H1 (cell line): ENCODE measurements at regions not wholly inside any gene's neighbourhood (a gene's known extent, or its start where the extent isn't known, plus 50 kb on each side); places are given as distances from the start of the nearest gene placed in this dataset.

Source experiments
- CTCF ChIA-PET: fragments of 300-600 bp; sonication (Branson Sonifier 250); formaldehyde crosslinking; loops from one replicate; lab custom pipeline; 2021; ENCODE audit not compliant: partially characterized antibody; lab: Charles Lee
- POLR2A ChIA-PET: fragments of 300-600 bp; sonication (Branson Sonifier 250); formaldehyde crosslinking; loops from one replicate; lab custom pipeline; 2021; ENCODE audit warnings: inconsistent platforms; ENCODE audit not compliant: partially characterized antibody; lab: Charles Lee
- DNase-seq, 2 experiments: peaks; one replicate each; pipeline versions ENCODE4 v3.0.0 to v3.0.0-alpha.2; 2010 to 2022; ENCODE audit warnings: low spot score in 2 of 2, low read depth in 1 of 2, mixed read lengths in 1 of 2
- FAIRE-seq: peaks from 2 replicates; lab custom pipeline; 2011; peaks lifted over from hg19 to GRCh38; lab: Jason Lieb, UNC
- H2AFZ ChIP-seq: 2 replicates; pipeline ENCODE4 v1.8.1; 2012; ENCODE audit warnings: low read length, inconsistent platforms
- H2AK5ac ChIP-seq: 2 replicates; pipeline ENCODE4 v1.6.1; 2013; ENCODE audit warnings: low read depth, low read length
- H2BK120ac ChIP-seq: replicated peaks from 2 replicates; pipeline ENCODE3; 2013; ENCODE audit warnings: low read depth, low read length, inconsistent platforms
- H2BK12ac ChIP-seq: 2 replicates; pipeline ENCODE4 v1.6.1; 2013; ENCODE audit warnings: low read depth, low read length
- H2BK15ac ChIP-seq: 2 replicates; pipeline ENCODE4 v1.6.1; 2013; ENCODE audit warnings: low read length
- H2BK20ac ChIP-seq: 2 replicates; pipeline ENCODE4 v1.6.1; 2013; ENCODE audit warnings: low read length
- H2BK5ac ChIP-seq: 2 replicates; pipeline ENCODE4 v1.6.1; 2013; ENCODE audit warnings: low read depth, low read length
- H3K14ac ChIP-seq: 2 replicates; pipeline ENCODE4 v1.6.1; 2013; ENCODE audit warnings: inconsistent platforms; ENCODE audit not compliant: insufficient read length
- H3K18ac ChIP-seq: 2 replicates; pipeline ENCODE4 v1.6.1; 2013; ENCODE audit warnings: low read length; ENCODE audit errors: extremely low read depth
- H3K23ac ChIP-seq: 2 replicates; pipeline ENCODE4 v1.6.1; 2013; ENCODE audit warnings: inconsistent platforms; ENCODE audit not compliant: insufficient read length
- H3K23me2 ChIP-seq: 2 replicates; pipeline ENCODE4 v1.6.1; 2013; ENCODE audit warnings: low read depth, low read length
- H3K27ac ChIP-seq: 2 replicates; pipeline ENCODE4 v1.6.1; 2011; ENCODE audit warnings: low read depth, low read length, inconsistent platforms
- H3K27me3 ChIP-seq, 4 experiments: replicated peaks in 1 of 4; 1 replicate in 1 of 4; 2 replicates in 3 of 4; pipeline versions ENCODE4 v1.6.1 to v1.8.1; 2011 to 2013; ENCODE audit warnings: low read length in 3 of 4, mild to moderate bottlenecking in 3 of 4, inconsistent platforms in 2 of 4, mixed read lengths in 2 of 4, moderate library complexity in 1 of 4; ENCODE audit not compliant: control insufficient read depth in 3 of 4, insufficient read depth in 3 of 4; ENCODE audit errors: extremely low read depth in 1 of 4
- H3K36me3 ChIP-seq, 4 experiments: 2 replicates each; pipeline versions ENCODE4 v1.6.1 to v1.8.1; 2011 to 2013; ENCODE audit warnings: mild to moderate bottlenecking in 4 of 4, low read length in 3 of 4, moderate library complexity in 2 of 4, control low read depth in 1 of 4, inconsistent platforms in 1 of 4; ENCODE audit not compliant: insufficient read depth in 4 of 4, control insufficient read depth in 2 of 4
- H3K4ac ChIP-seq: replicated peaks from 2 replicates; pipeline ENCODE3; 2013; ENCODE audit warnings: low read length, low read depth, mixed read lengths, inconsistent platforms; ENCODE audit not compliant: insufficient read length
- H3K4me1 ChIP-seq, 4 experiments: replicated peaks in 1 of 4; 1 replicate in 1 of 4; 2 replicates in 3 of 4; pipeline versions ENCODE4 v1.6.1 to v1.8.1; 2011 to 2013; ENCODE audit warnings: low read length in 3 of 4, inconsistent platforms in 2 of 4, mixed read lengths in 1 of 4; ENCODE audit not compliant: insufficient read depth in 4 of 4, control insufficient read depth in 3 of 4
- H3K4me2 ChIP-seq, 2 experiments: 2 replicates each; pipeline versions ENCODE4 v1.6.1 to v1.8.1; 2011 to 2013; ENCODE audit warnings: low read depth in 2 of 2, low read length in 2 of 2, control low read depth in 1 of 2, inconsistent platforms in 1 of 2, mild to moderate bottlenecking in 1 of 2; ENCODE audit not compliant: insufficient read depth in 1 of 2
- H3K4me3 ChIP-seq, 4 experiments: fragments of 200-600, 300-600 bp in 1 of 4; sonication (generic), shearing (Covaris generic), sonication (Bioruptor Twin) in 1 of 4; 2 replicates each; pipeline versions ENCODE4 v1.5.1 to v1.8.1; 2011 to 2016; ENCODE audit warnings: low read length in 4 of 4, low read depth in 3 of 4, control low read depth in 2 of 4, inconsistent platforms in 2 of 4, mild to moderate bottlenecking in 2 of 4, mixed read lengths in 1 of 4, moderate library complexity in 1 of 4; ENCODE audit not compliant: insufficient read depth in 2 of 4; ENCODE audit errors: extremely low read depth in 1 of 4
- H3K56ac ChIP-seq: replicated peaks from 2 replicates; pipeline ENCODE3; 2013; ENCODE audit warnings: low read depth, mild to moderate bottlenecking, mixed read lengths, low read length, inconsistent platforms; ENCODE audit not compliant: insufficient read length
- H3K79me1 ChIP-seq: 2 replicates; pipeline ENCODE4 v1.6.1; 2013; ENCODE audit warnings: low read depth, low read length, control low read depth
- H3K79me2 ChIP-seq, 2 experiments: 2 replicates each; pipeline versions ENCODE4 v1.6.1 to v1.8.1; 2012 to 2013; ENCODE audit warnings: low read length in 2 of 2, mild to moderate bottlenecking in 2 of 2, inconsistent platforms in 1 of 2; ENCODE audit not compliant: insufficient read depth in 2 of 2, control insufficient read depth in 1 of 2
- H3K9ac ChIP-seq, 4 experiments: replicated peaks in 1 of 4; 1 replicate in 1 of 4; 2 replicates in 3 of 4; pipeline versions ENCODE4 v1.6.1 to v1.8.1; 2011 to 2013; ENCODE audit warnings: low read depth in 3 of 4, low read length in 3 of 4, control low read depth in 2 of 4, mild to moderate bottlenecking in 2 of 4, moderate library complexity in 2 of 4, inconsistent platforms in 1 of 4; ENCODE audit errors: extremely low read depth in 1 of 4
- H3K9me3 ChIP-seq, 2 experiments: 2 replicates each; pipeline versions ENCODE4 v1.6.1 to v1.8.1; 2012 to 2013; ENCODE audit warnings: mild to moderate bottlenecking in 2 of 2, moderate library complexity in 2 of 2, control low read depth in 1 of 2, inconsistent platforms in 1 of 2, low read depth in 1 of 2, low read length in 1 of 2, mixed read lengths in 1 of 2; ENCODE audit not compliant: insufficient read depth in 2 of 2
- H4K20me1 ChIP-seq, 2 experiments: replicated peaks in 1 of 2; 2 replicates each; pipeline versions ENCODE3 to v1.8.1; 2011 to 2013; ENCODE audit warnings: inconsistent platforms in 2 of 2, low read length in 2 of 2, mild to moderate bottlenecking in 1 of 2; ENCODE audit not compliant: insufficient read depth in 2 of 2, control insufficient read depth in 1 of 2
- H4K5ac ChIP-seq: 2 replicates; pipeline ENCODE4 v1.6.1; 2013; ENCODE audit warnings: low read length, low read depth, mixed read lengths, inconsistent platforms; ENCODE audit not compliant: insufficient read length
- H4K8ac ChIP-seq: 2 replicates; pipeline ENCODE4 v1.8.0; 2013; ENCODE audit warnings: mild to moderate bottlenecking, moderate library complexity, low read length, inconsistent platforms; ENCODE audit not compliant: insufficient read depth; ENCODE audit errors: extremely low read depth
- H4K91ac ChIP-seq: replicated peaks from 2 replicates; pipeline ENCODE3; 2013; ENCODE audit warnings: low read length, mixed read lengths, inconsistent platforms; ENCODE audit not compliant: insufficient read length
- BACH1 ChIP-seq: IDR thresholded peaks from 2 replicates; pipeline ENCODE4 v1.6.1; 2012; ENCODE audit warnings: low read length, improper control_type of control experiment
- CHD2 ChIP-seq: IDR thresholded peaks from 2 replicates; pipeline ENCODE4 v1.6.1; 2012; ENCODE audit warnings: low read length, improper control_type of control experiment
- CREB1 ChIP-seq: IDR thresholded peaks from 2 replicates; pipeline ENCODE4 v1.6.1; 2012; ENCODE audit warnings: inconsistent platforms
- EGR1 ChIP-seq: IDR thresholded peaks from 2 replicates; pipeline ENCODE4 v1.6.1; 2011; ENCODE audit warnings: low read depth, low read length, borderline replicate concordance
- HDAC2 ChIP-seq, 2 experiments: fragments of 300-600 bp in 1 of 2; sonication (generic) in 1 of 2; IDR thresholded peaks; 2 replicates each; pipeline ENCODE4 v1.6.1; 2011 to 2012; ENCODE audit warnings: low read depth in 2 of 2, low read length in 2 of 2, mild to moderate bottlenecking in 2 of 2, moderate library complexity in 2 of 2, borderline replicate concordance in 1 of 2, inconsistent platforms in 1 of 2
- HDAC6 ChIP-seq: IDR thresholded peaks from one replicate; pipeline ENCODE4 v1.7.1; 2012; ENCODE audit warnings: low read depth, mild to moderate bottlenecking, inconsistent platforms, low read length, moderate library complexity
- MAFK ChIP-seq: IDR thresholded peaks from 2 replicates; pipeline ENCODE4 v1.6.1; 2012; ENCODE audit warnings: low read depth, mild to moderate bottlenecking, improper control_type of control experiment, low read length
- NRF1 ChIP-seq: IDR thresholded peaks from 2 replicates; pipeline ENCODE4 v1.6.1; 2011; ENCODE audit warnings: mild to moderate bottlenecking, low read depth, low read length, improper control_type of control experiment
- PHF8 ChIP-seq: fragments of 200-600 bp; sonication (generic); conservative IDR thresholded peaks from 2 replicates; pipeline ENCODE4 v1.7.1; 2012; ENCODE audit warnings: low read depth, mild to moderate bottlenecking, inconsistent platforms, low read length, moderate library complexity
- POLR2AphosphoS5 ChIP-seq: IDR thresholded peaks from 2 replicates; pipeline ENCODE4 v1.6.1; 2011; ENCODE audit warnings: low read depth, low read length
- RAD21 ChIP-seq, 2 experiments: IDR thresholded peaks in 1 of 2; conservative IDR thresholded peaks in 1 of 2; 2 replicates each; pipeline ENCODE4 v1.6.1; 2011; ENCODE audit warnings: low read depth in 2 of 2, low read length in 2 of 2, improper control_type of control experiment in 1 of 2, inconsistent platforms in 1 of 2, mild to moderate bottlenecking in 1 of 2, moderate library complexity in 1 of 2
- RFX5 ChIP-seq: IDR thresholded peaks from 2 replicates; pipeline ENCODE4 v1.6.1; 2011; ENCODE audit warnings: low read depth, low read length, improper control_type of control experiment, borderline replicate concordance
- SRF ChIP-seq: IDR thresholded peaks from 2 replicates; pipeline ENCODE4 v1.6.1; 2011; ENCODE audit warnings: mild to moderate bottlenecking, low read depth, low read length, moderate library complexity
- TAF7 ChIP-seq: optimal IDR thresholded peaks from 2 replicates; pipeline ENCODE3; 2011; ENCODE audit warnings: low read depth, mild to moderate bottlenecking, inconsistent platforms, low read length, moderate library complexity, borderline replicate concordance
- TEAD4 ChIP-seq: IDR thresholded peaks from 2 replicates; pipeline ENCODE4 v1.6.1; 2012; ENCODE audit warnings: low read depth, low read length, inconsistent platforms, mixed read lengths
- ZNF274 ChIP-seq: IDR thresholded peaks from 2 replicates; pipeline ENCODE4 v1.7.0; 2012; ENCODE audit warnings: low read length, borderline replicate concordance; ENCODE audit errors: extremely low read depth
- WGBS, 2 experiments: shearing (Covaris generic) in 1 of 2; methylation state at CpG; one replicate each; pipeline versions ENCODE4 v1.1.6 to v1.1.7; 2013 to 2015; ENCODE audit warnings: low lambda C conversion rate in 2 of 2, mixed read lengths in 2 of 2, inconsistent platforms in 1 of 2, low coverage in 1 of 2, missing lambda C conversion rate in 1 of 2; ENCODE audit not compliant: insufficient replicate concordance in 2 of 2, insufficient coverage in 1 of 2, insufficient read length in 1 of 2; ENCODE audit errors: extremely low coverage in 1 of 2, missing lambda C conversion rate in 1 of 2; 5-methylcytosine and 5-hydroxymethylcytosine counted together

DNA sequence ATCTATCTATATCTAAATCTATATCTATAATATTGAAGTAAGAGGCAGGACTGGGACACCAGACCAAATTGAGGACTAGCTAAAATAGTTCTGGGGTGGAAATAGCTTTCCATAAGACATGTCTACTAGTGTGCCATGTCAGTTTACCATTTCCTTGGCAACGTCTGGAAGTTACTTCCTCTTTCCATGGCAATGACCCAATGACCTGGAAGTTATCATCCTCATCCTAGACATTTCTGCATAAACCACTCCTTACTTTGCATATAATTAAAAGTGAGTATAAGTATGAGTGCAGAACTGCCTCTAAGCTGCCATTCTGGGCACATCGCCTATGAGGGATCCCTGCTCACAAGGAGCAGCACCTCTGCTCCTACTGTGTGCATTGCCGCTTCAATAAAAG, 734.0 kb upstream of the GCFC2 start:
- H2BK12ac ChIP-seq: no peak overlapping the region; the same call in 1 of the 2 replicates
- H4K91ac ChIP-seq: no peak overlapping the region
- H3K9ac ChIP-seq: no peak overlapping the region
- H3K14ac ChIP-seq: no peak overlapping the region
- no peak overlapping the region for H2BK20ac ChIP-seq
- no peak overlapping the region for H3K4me3 ChIP-seq
- FAIRE-seq (no peak), DNase-seq (no peak)
- ChIA-PET CTCF (no interaction called here), POLR2A (no interaction called here)
- H3K79me1 ChIP-seq: no peaks in the 10 kb centered on the region
- WGBS, 2 experiments: 91% methylated on average over 3 of the region's 3 CpGs; no CpG with 5 or more reads in 1 of the 2 experiments
- H3K9me3 ChIP-seq: peaks cover 6 to 9% of the 10 kb centered on the region in 2 experiments; a peak in 2 of 4 replicates
- no peak overlapping the region for H4K5ac ChIP-seq
- no peaks in the 10 kb centered on the region for H3K79me2 ChIP-seq
- H3K4ac ChIP-seq: no peak overlapping the region
- H2AFZ ChIP-seq: no peak overlapping the region
- peaks cover 0 to 6% (median 0%) of the 10 kb centered on the region in 4 experiments; a peak in 1 of 7 replicates for H3K4me1 ChIP-seq
- no peak overlapping the region for H2AK5ac ChIP-seq
- H3K18ac ChIP-seq: no peak overlapping the region
- no peaks in the 10 kb centered on the region for H3K23me2 ChIP-seq
- no peak overlapping the region for H3K4me2 ChIP-seq
- no peaks in the 10 kb centered on the region for H3K27me3 ChIP-seq
- H4K20me1 ChIP-seq: no peaks in the 10 kb centered on the region
- H3K27ac ChIP-seq: no peak overlapping the region
- no peak overlapping the region for H2BK120ac ChIP-seq
- no peak overlapping the region for H2BK5ac ChIP-seq
- H4K8ac ChIP-seq: no peak overlapping the region
- no peak overlapping the region for H2BK15ac ChIP-seq
- H3K56ac ChIP-seq: no peak overlapping the region
- no peak overlapping the region for H3K23ac ChIP-seq
- peaks cover 0 to 3% (median 0%) of the 10 kb centered on the region in 4 experiments; a peak in 1 of 8 replicates for H3K36me3 ChIP-seq
- TF ChIP-seq MAFK: no peak
- no peak for TF ChIP-seq EGR1
- TF ChIP-seq TEAD4: no peak
- TF ChIP-seq PHF8: no peak
- no peak for TF ChIP-seq BACH1
- no peak for TF ChIP-seq CHD2
- no peak for TF ChIP-seq RAD21 (IDR thresholded peaks at IDR 0.05 in 1 of 2, conservative IDR thresholded peaks at IDR 0.05 in 1 of 2; ENCODE audit: low read depth in 2 of 2, low read length in 2 of 2)
- TF ChIP-seq POLR2AphosphoS5: no peak
- TF ChIP-seq HDAC6: no peak
- no peak for TF ChIP-seq ZNF274
- TF ChIP-seq NRF1: no peak
- no peak for TF ChIP-seq CREB1
- no peak for TF ChIP-seq SRF
- TF ChIP-seq HDAC2 (IDR thresholded peaks at IDR 0.05; ENCODE audit: borderline replicate concordance in 1 of 2, low read depth in 2 of 2, low read length in 2 of 2): no peak
- no peak for TF ChIP-seq RFX5
- no peak for TF ChIP-seq TAF7
